ENCODE measurements at regions not wholly inside any gene's neighbourhood (a gene's known extent, or its start where the extent isn't known, plus 50 kb on each side); places are given as distances from the start of the nearest gene placed in this dataset.

- TF ChIP-seq PBX3 (CRISPR knock-in tag; IDR thresholded peaks at IDR 0.05) (no peak), CTCF (tag by site-specific recombination; IDR thresholded peaks at IDR 0.05) (no peak), YY2 (tag by site-specific recombination; IDR thresholded peaks at IDR 0.05) (no peak), PRDM1 (tag by site-specific recombination; IDR thresholded peaks at IDR 0.05) (no peak), TSHZ1 (tag by site-specific recombination; IDR thresholded peaks at IDR 0.05; ENCODE audit: borderline replicate concordance) (no peak), MEIS1 (CRISPR knock-in tag; IDR thresholded peaks at IDR 0.05; ENCODE audit: borderline replicate concordance) (no peak), ELK4 (IDR thresholded peaks at IDR 0.05; ENCODE audit: borderline replicate concordance, low read depth, low read length) (no peak), ZNF830 (tag by site-specific recombination; IDR thresholded peaks at IDR 0.05; ENCODE audit: low read depth) (no peak), ZNF362 (tag by site-specific recombination; IDR thresholded peaks at IDR 0.05) (no peak), ZNF23 (tag by site-specific recombination; IDR thresholded peaks at IDR 0.05; ENCODE audit: borderline replicate concordance) (no peak), ZNF184 (tag by site-specific recombination; IDR thresholded peaks at IDR 0.05) (no peak)
These were observed 77.1 kb upstream of the SLC4A11 start for GRCh38 chr20:3316136-3316535.
